ENCODE measurements at regions not wholly inside any gene's neighbourhood (a gene's known extent, or its start where the extent isn't known, plus 50 kb on each side); places are given as distances from the start of the nearest gene placed in this dataset.

DNA sequence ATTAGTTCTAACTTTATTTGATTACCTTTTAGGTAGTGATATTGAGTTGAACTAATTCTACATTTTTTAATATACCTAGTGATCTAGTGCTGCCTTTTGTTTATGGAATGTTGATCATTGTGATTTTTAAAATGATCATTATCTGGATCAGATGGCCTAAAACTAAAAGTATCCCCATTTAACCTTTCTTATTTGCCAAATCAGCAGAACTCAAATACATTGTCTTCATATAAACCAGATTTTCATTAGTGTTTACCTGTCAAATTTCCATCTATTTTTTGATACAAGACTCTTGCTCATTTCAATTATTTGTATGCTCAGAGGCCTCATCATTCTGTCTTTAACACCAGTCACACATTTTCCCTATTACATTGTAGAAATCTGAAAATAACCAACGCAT, 441.2 kb downstream of the PTPRC start:
- no peak overlapping the region for H3K4me3 Mint-ChIP-seq
- no peak overlapping the region for H3K27ac Mint-ChIP-seq
- no peaks in the 10 kb centered on the region for H3K9me3 Mint-ChIP-seq
- H3K36me3 Mint-ChIP-seq (ENCODE audit: low read depth): no peaks in the 10 kb centered on the region
- no peaks in the 10 kb centered on the region for H3K27me3 Mint-ChIP-seq (ENCODE audit: low read depth)
- TF ChIP-seq, protein P1, sequence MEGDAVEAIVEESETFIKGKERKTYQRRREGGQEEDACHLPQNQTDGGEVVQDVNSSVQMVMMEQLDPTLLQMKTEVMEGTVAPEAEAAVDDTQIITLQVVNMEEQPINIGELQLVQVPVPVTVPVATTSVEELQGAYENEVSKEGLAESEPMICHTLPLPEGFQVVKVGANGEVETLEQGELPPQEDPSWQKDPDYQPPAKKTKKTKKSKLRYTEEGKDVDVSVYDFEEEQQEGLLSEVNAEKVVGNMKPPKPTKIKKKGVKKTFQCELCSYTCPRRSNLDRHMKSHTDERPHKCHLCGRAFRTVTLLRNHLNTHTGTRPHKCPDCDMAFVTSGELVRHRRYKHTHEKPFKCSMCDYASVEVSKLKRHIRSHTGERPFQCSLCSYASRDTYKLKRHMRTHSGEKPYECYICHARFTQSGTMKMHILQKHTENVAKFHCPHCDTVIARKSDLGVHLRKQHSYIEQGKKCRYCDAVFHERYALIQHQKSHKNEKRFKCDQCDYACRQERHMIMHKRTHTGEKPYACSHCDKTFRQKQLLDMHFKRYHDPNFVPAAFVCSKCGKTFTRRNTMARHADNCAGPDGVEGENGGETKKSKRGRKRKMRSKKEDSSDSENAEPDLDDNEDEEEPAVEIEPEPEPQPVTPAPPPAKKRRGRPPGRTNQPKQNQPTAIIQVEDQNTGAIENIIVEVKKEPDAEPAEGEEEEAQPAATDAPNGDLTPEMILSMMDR (IDR thresholded peaks at IDR 0.05; ENCODE audit: unreplicated experiment in 3 of 3): no peak
- peaks cover 14% of the 10 kb centered on the region for H3K4me1 Mint-ChIP-seq

DNA sequence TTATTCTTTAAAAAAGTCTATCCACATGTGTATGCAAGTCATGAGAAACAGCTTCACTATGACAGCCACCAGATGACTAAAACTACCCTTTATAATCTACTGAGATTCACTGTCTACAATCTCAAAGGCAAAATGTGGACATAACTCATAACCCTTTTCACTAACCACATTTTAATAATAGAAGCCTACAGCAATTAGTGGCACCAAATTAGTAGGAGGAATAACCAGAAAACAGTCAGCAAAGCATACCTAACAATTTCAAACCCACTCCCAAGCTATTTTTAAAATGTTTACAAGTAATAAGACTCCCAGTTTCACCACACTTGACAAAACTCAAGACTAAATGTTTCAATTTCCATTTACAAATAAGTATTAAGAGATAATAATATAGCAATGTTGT, 442.9 kb downstream of the PTPRC start:
- H3K36me3 Mint-ChIP-seq (ENCODE audit: low read depth): no peaks in the 10 kb centered on the region
- H3K27me3 Mint-ChIP-seq (ENCODE audit: low read depth): no peaks in the 10 kb centered on the region
- no peaks in the 10 kb centered on the region for H3K9me3 Mint-ChIP-seq
- H3K4me3 Mint-ChIP-seq: no peak overlapping the region
- peak overlapping the region in 1 of 3 experiments; percentile 27 for H3K27ac Mint-ChIP-seq
- TF ChIP-seq, protein P1 (IDR thresholded peaks at IDR 0.05; ENCODE audit: unreplicated experiment in 3 of 3): no peak
- H3K4me1 Mint-ChIP-seq: peaks cover 28% of the 10 kb centered on the region

DNA sequence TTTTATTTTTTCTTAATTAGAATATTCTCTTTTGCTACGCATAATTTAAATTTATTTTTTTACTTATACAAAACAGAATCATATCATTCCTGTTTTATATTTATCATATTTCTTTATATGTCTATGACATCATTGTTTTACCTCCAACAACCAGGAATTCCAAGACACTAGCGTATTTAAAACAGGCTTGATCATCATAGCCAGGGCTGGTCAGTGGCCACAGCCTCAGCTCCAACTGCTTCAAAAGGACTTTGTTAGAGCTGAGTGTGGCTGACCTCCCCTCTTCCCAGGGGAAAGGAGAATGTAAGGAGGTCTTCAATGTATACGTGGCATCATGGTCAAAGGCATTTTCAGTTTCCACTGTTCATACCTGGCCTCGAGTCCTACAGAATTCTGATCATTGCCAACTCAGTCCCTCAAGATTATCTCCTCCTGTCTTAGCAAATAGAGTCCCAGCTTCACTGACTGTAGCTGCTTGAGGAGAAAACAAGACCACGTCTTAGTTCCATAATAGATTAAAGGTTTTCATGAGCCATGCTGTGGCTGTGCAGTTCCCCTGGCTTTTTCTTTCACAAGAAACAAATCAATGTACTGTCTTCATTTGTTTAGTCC, 444.0 kb downstream of the PTPRC start:
- Mint-ChIP-seq H3K27me3 (ENCODE audit: low read depth) (no peaks in the 10 kb centered on the region), H3K36me3 (ENCODE audit: low read depth) (no peaks in the 10 kb centered on the region), H3K4me3 (no peak overlapping the region), H3K9me3 (no peaks in the 10 kb centered on the region), H3K27ac (peak overlapping the region in 2 of 3 experiments; percentile 14 to 73), H3K4me1 (peaks cover 35% of the 10 kb centered on the region)
- TF ChIP-seq, protein P1 (IDR thresholded peaks at IDR 0.05; ENCODE audit: unreplicated experiment in 3 of 3): no peak

DNA sequence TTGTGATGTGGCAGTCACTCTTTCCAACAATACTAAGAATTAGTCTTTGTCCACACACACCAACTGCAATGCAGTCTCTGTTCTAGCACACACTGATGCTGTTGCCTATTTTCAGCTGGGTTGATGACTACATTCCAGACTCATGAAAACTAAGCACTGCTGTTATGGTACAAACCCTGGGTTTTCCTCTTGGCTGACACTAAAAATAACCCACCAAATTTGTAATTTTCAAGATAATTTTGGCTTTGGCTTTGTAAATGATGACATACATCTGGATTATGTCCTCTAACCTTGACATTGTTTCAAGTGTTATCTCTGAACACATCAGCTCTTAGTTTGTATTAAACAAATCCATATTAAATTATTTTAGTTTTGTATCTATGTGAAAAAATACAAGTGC, 444.8 kb downstream of the PTPRC start:
- no peaks in the 10 kb centered on the region for H3K36me3 Mint-ChIP-seq (ENCODE audit: low read depth)
- H3K4me1 Mint-ChIP-seq: peaks cover 35% of the 10 kb centered on the region
- peak overlapping the region in 1 of 3 experiments; percentile 73 for H3K27ac Mint-ChIP-seq
- TF ChIP-seq, protein P1 (IDR thresholded peaks at IDR 0.05; ENCODE audit: unreplicated experiment in 3 of 3): no peak
- H3K27me3 Mint-ChIP-seq (ENCODE audit: low read depth): no peaks in the 10 kb centered on the region
- H3K4me3 Mint-ChIP-seq: no peak overlapping the region
- H3K9me3 Mint-ChIP-seq: no peaks in the 10 kb centered on the region

DNA sequence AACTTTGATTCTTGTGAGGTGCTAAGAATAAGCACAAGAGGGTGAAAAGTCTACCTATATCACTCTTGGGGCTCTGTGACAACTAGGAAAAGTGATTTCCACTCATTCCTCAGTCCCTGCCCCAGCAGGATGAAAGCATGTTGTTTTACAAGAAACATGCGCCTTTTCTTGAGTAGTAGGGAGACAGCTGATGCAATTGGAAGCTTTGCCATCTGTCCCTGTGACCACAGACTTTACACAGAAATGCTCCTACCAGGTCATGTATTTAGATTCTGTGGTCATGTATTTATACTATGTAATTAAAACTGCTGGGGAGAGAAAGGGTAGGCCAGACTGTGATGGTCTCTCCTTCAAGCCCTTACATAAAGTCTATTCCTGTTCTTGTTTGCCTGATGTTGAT, 445.5 kb downstream of the PTPRC start:
- Mint-ChIP-seq H3K4me3 (no peak overlapping the region), H3K27me3 (ENCODE audit: low read depth) (no peaks in the 10 kb centered on the region)

More for the DNA sequence above, 445.5 kb downstream of the PTPRC start:
- Mint-ChIP-seq H3K27ac (peak overlapping the region; percentile 31 to 85 (median 81)), H3K9me3 (no peaks in the 10 kb centered on the region), H3K4me1 (peaks cover 35% of the 10 kb centered on the region), H3K36me3 (ENCODE audit: low read depth) (no peaks in the 10 kb centered on the region)
- TF ChIP-seq, protein P1 (IDR thresholded peaks at IDR 0.05; ENCODE audit: unreplicated experiment in 3 of 3): no peak
